IMR-90 (cell line): ENCODE measurements at regions not wholly inside any gene's neighbourhood (a gene's known extent, or its start where the extent isn't known, plus 50 kb on each side); places are given as distances from the start of the nearest gene placed in this dataset.

Source experiments
- ATAC-seq: fragments of 200-7000 bp; cut with Tn5 transposase; 2 replicates; pipeline ENCODE4 v1.9.1; 2020; ENCODE audit warnings: low read depth, mild to moderate bottlenecking, moderate library complexity
- BruUV-seq: library from RNA; stranded (reverse); fragments of 400-500 nt; replicated peaks from 2 replicates; lab custom pipeline; 2021; lab: Mats Ljungman, UMichigan
- CTCF ChIA-PET: fragments of 300-600 bp; formaldehyde crosslinking; extraction: SDS; loops from one replicate; lab custom pipeline; 2021; ENCODE audit warnings: antibody characterized with exemption; lab: Yijun Ruan, JAX
- POLR2A ChIA-PET: fragments of 300-600 bp; sonication (Branson Sonifier 250); formaldehyde crosslinking; loops from one replicate; lab custom pipeline; 2022; ENCODE audit warnings: antibody characterized with exemption; ENCODE audit not compliant: unreplicated experiment; lab: Charles Lee
- DNase-seq: peaks from one replicate; pipeline ENCODE4 v3.0.0; 2013
- H2AFZ ChIP-seq: replicated peaks from 2 replicates; pipeline ENCODE3; 2013; ENCODE audit warnings: low read length, mild to moderate bottlenecking; ENCODE audit not compliant: poor library complexity
- H2AK5ac ChIP-seq: 2 replicates; pipeline ENCODE4 v1.6.1; 2013; ENCODE audit warnings: low read depth, low read length, inconsistent platforms
- H2AK9ac ChIP-seq: replicated peaks from 2 replicates; pipeline ENCODE3; 2013; ENCODE audit warnings: mild to moderate bottlenecking, low read depth, low read length, moderate library complexity; ENCODE audit not compliant: poor library complexity
- H2BK120ac ChIP-seq: 2 replicates; pipeline ENCODE4 v1.6.1; 2013; ENCODE audit warnings: low read depth, low read length, inconsistent platforms
- H2BK15ac ChIP-seq: 3 replicates; pipeline ENCODE4 v1.6.1; 2013; ENCODE audit warnings: low read depth, low read length, inconsistent platforms
- H2BK20ac ChIP-seq: 2 replicates; pipeline ENCODE4 v1.6.1; 2013; ENCODE audit warnings: low read depth, mild to moderate bottlenecking, inconsistent platforms, low read length, moderate library complexity
- H2BK5ac ChIP-seq: 2 replicates; pipeline ENCODE4 v1.6.1; 2013; ENCODE audit warnings: mild to moderate bottlenecking, low read depth, low read length, inconsistent platforms; ENCODE audit not compliant: poor library complexity, severe bottlenecking
- H3K14ac ChIP-seq: replicated peaks from 2 replicates; pipeline ENCODE4 v1.6.1; 2013; ENCODE audit warnings: low read depth, low read length, inconsistent platforms
- H3K18ac ChIP-seq: 2 replicates; pipeline ENCODE4 v1.6.1; 2013; ENCODE audit warnings: low read depth, low read length, control low read depth
- H3K23ac ChIP-seq: 2 replicates; pipeline ENCODE4 v1.6.1; 2013; ENCODE audit warnings: low read depth, low read length, inconsistent platforms
- H3K27ac ChIP-seq: 2 replicates; pipeline ENCODE4 v1.5.1; 2013; ENCODE audit warnings: mild to moderate bottlenecking, control low read depth, low read length; ENCODE audit not compliant: insufficient read depth
- H3K27me3 ChIP-seq: 2 replicates; pipeline ENCODE4 v1.6.1; 2013; ENCODE audit warnings: low read length; ENCODE audit not compliant: control insufficient read depth, insufficient read depth
- H3K36me3 ChIP-seq: 2 replicates; pipeline ENCODE4 v1.6.1; 2013; ENCODE audit warnings: low read length, mixed read lengths; ENCODE audit not compliant: control insufficient read depth, insufficient read depth
- H3K4ac ChIP-seq: 2 replicates; pipeline ENCODE4 v1.6.1; 2013; ENCODE audit warnings: low read depth, low read length, inconsistent platforms
- H3K4me1 ChIP-seq: 2 replicates; pipeline ENCODE4 v1.6.1; 2013; ENCODE audit warnings: low read length, mixed read lengths; ENCODE audit not compliant: control insufficient read depth, insufficient read depth
- H3K4me2 ChIP-seq: 2 replicates; pipeline ENCODE4 v1.6.1; 2013; ENCODE audit warnings: low read depth, mild to moderate bottlenecking, control low read depth, low read length, moderate library complexity
- H3K4me3 ChIP-seq: 2 replicates; pipeline ENCODE4 v1.5.1; 2013; ENCODE audit warnings: low read depth, mild to moderate bottlenecking, control low read depth, low read length, moderate library complexity; ENCODE audit not compliant: insufficient read depth
- H3K56ac ChIP-seq: 2 replicates; pipeline ENCODE4 v1.6.1; 2013; ENCODE audit warnings: low read length, inconsistent platforms; ENCODE audit not compliant: insufficient read depth; ENCODE audit errors: extremely low read depth
- H3K79me1 ChIP-seq, 2 experiments: 2 replicates each; pipeline ENCODE4 v1.6.1; 2013; ENCODE audit warnings: low read length in 2 of 2, inconsistent platforms in 1 of 2, low read depth in 1 of 2
- H3K9ac ChIP-seq: 2 replicates; pipeline ENCODE4 v1.6.1; 2013; ENCODE audit warnings: low read depth, low read length, control low read depth
- H3K9me1 ChIP-seq: 2 replicates; pipeline ENCODE4 v1.6.1; 2013; ENCODE audit warnings: low read length, inconsistent platforms; ENCODE audit not compliant: insufficient read depth
- H3K9me3 ChIP-seq: 2 replicates; pipeline ENCODE4 v1.6.1; 2013; ENCODE audit warnings: low read length; ENCODE audit not compliant: control insufficient read depth, insufficient read depth
- H4K20me1 ChIP-seq: 2 replicates; pipeline ENCODE4 v1.6.1; 2013; ENCODE audit warnings: low read length, inconsistent platforms; ENCODE audit not compliant: insufficient read depth
- H4K5ac ChIP-seq: 2 replicates; pipeline ENCODE4 v1.6.1; 2013; ENCODE audit warnings: mild to moderate bottlenecking, low read depth, low read length, control low read depth
- H4K8ac ChIP-seq, 2 experiments: 2 replicates each; pipeline ENCODE4 v1.6.1; 2013; ENCODE audit warnings: low read depth in 2 of 2, low read length in 2 of 2, control low read depth in 1 of 2, inconsistent platforms in 1 of 2
- H4K91ac ChIP-seq: 2 replicates; pipeline ENCODE4 v1.6.1; 2013; ENCODE audit warnings: low read depth, low read length, inconsistent platforms; ENCODE audit not compliant: insufficient read depth
- BHLHE40 ChIP-seq: fragments of 150-350 bp; IDR thresholded peaks from 2 replicates; pipeline ENCODE4 v1.6.1; 2016; ENCODE audit warnings: mild to moderate bottlenecking, low read depth, low read length
- CEBPB ChIP-seq: IDR thresholded peaks from 2 replicates; pipeline ENCODE4 v1.6.1; 2012; ENCODE audit warnings: low read depth, low read length, improper control_type of control experiment
- CHD1 ChIP-seq: IDR thresholded peaks from 2 replicates; pipeline ENCODE4 v1.6.1; 2012; ENCODE audit warnings: low read depth, low read length, improper control_type of control experiment
- FOS ChIP-seq: fragments of 150-350 bp; IDR thresholded peaks from 2 replicates; pipeline ENCODE4 v1.6.1; 2016; ENCODE audit warnings: low read depth, low read length
- MAFK ChIP-seq: IDR thresholded peaks from 2 replicates; pipeline ENCODE4 v1.6.1; 2012; ENCODE audit warnings: low read depth, low read length, improper control_type of control experiment
- MAZ ChIP-seq: IDR thresholded peaks from 2 replicates; pipeline ENCODE4 v1.6.1; 2012; ENCODE audit warnings: low read depth, mild to moderate bottlenecking, low read length, improper control_type of control experiment, moderate library complexity, borderline replicate concordance
- MXI1 ChIP-seq: IDR thresholded peaks from 2 replicates; pipeline ENCODE4 v1.6.1; 2012; ENCODE audit warnings: low read depth, mild to moderate bottlenecking, low read length, moderate library complexity, borderline replicate concordance
- NFE2L2 ChIP-seq: fragments of 150-350 bp; IDR thresholded peaks from 2 replicates; pipeline ENCODE4 v1.6.1; 2016; ENCODE audit warnings: low read depth, mild to moderate bottlenecking, low read length
- POLR2A ChIP-seq: IDR thresholded peaks from 2 replicates; pipeline ENCODE4 v1.6.1; 2012; ENCODE audit warnings: mild to moderate bottlenecking, low read depth, low read length
- RAD21 ChIP-seq: IDR thresholded peaks from 2 replicates; pipeline ENCODE4 v1.6.1; 2012; ENCODE audit warnings: low read length, improper control_type of control experiment
- RCOR1 ChIP-seq: IDR thresholded peaks from 2 replicates; pipeline ENCODE4 v1.6.1; 2012; ENCODE audit warnings: mild to moderate bottlenecking, low read length, improper control_type of control experiment; ENCODE audit not compliant: insufficient replicate concordance
- RFX5 ChIP-seq: IDR thresholded peaks from 2 replicates; pipeline ENCODE4 v1.8.0; 2012; ENCODE audit warnings: low read depth, mild to moderate bottlenecking, low read length, moderate library complexity
- SMC3 ChIP-seq: fragments of 150-350 bp; IDR thresholded peaks from 2 replicates; pipeline ENCODE4 v1.6.1; 2016; ENCODE audit warnings: low read depth, mild to moderate bottlenecking, antibody characterized with exemption, low read length, moderate library complexity
- WGBS, 2 experiments: methylation state at CpG; one replicate each; pipeline versions ENCODE4 v1.1.5 to v1.1.7; 2013; ENCODE audit warnings: missing lambda C conversion rate in 2 of 2; ENCODE audit not compliant: insufficient read length in 1 of 2; ENCODE audit errors: extremely low coverage in 2 of 2; 5-methylcytosine and 5-hydroxymethylcytosine counted together
- dilution Hi-C: fragments of 300-500 bp; cut with HindIII; formaldehyde crosslinking; loops from one replicate; pipeline ENCODE4 v1.14.3; 2018; ENCODE audit warnings: low sequenced_read_pairs; ENCODE audit not compliant: unreplicated experiment
- in situ Hi-C: fragments of 300-500 bp; cut with MboI; formaldehyde crosslinking; loops from 3 replicates; pipeline ENCODE4 v1.14.3; 2019; ENCODE audit warnings: low sequenced_read_pairs, inconsistent platforms, mixed read lengths
- intact Hi-C: fragments of 100-400 bp; cut with micrococcal nuclease; formaldehyde crosslinking; loops from 2 replicates; pipeline ENCODE4 v1.10.0; 2022
- TF ChIP-seq, protein P1 (sequence below): fragments of 150-350 bp; IDR thresholded peaks from 2 replicates; pipeline ENCODE4 v1.6.1; 2016; ENCODE audit warnings: low read depth, mild to moderate bottlenecking, low read length, moderate library complexity, borderline replicate concordance
- TF ChIP-seq, protein P2 (sequence below): fragments of 150-350 bp; IDR thresholded peaks from 2 replicates; pipeline ENCODE4 v1.6.1; 2017; ENCODE audit warnings: mild to moderate bottlenecking, antibody characterized with exemption, low read length, low read depth
- TF ChIP-seq, protein P3 (sequence below): conservative IDR thresholded peaks from 2 replicates; pipeline ENCODE4 v1.5.1; 2012; ENCODE audit warnings: mild to moderate bottlenecking, low read depth, low read length, improper control_type of control experiment

DNA sequence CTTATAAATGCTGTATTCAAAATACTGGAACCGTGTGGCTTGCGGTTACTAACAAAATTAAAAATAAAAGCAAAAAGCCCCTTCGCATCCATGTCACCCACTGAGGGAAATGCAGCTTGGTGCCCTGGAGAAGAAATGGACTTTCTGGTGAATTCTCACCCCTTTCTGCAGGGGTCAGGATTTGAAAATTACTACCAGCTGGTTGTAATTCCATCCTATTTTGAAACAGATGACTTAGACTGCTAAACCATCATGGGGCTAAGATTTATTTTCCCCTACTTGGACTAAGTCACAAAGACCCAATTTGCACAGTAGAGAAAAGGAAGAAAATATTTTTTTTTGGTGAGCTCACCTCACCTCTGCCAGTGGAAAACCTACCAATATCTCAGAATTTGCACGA lies 111.4 kb upstream of the MYOCD start:
- Histone ChIP-seq H2BK20ac (no peak overlapping the region), H3K23ac (no peak overlapping the region), H3K4ac (no peak overlapping the region), H3K9me3 (no peaks in the 10 kb centered on the region), H2BK15ac (no peak overlapping the region), H3K36me3 (no peaks in the 10 kb centered on the region), H2AK9ac (no peak overlapping the region), H3K4me1 (peaks cover 2% of the 10 kb centered on the region; the same call in 1 of the 2 replicates), H3K27me3 (no peaks in the 10 kb centered on the region), H3K27ac (no peak overlapping the region), H3K18ac (no peak overlapping the region), H3K9ac (no peak overlapping the region), H3K4me3 (no peak overlapping the region), H4K20me1 (no peaks in the 10 kb centered on the region), H3K79me1 (0 out of 4 replicates have a peak, but pooled peaks cover 0 to 4% of the 10 kb centered on the region in 2 experiments), H4K8ac (no peak overlapping the region), H3K56ac (no peak overlapping the region), H2BK5ac (no peak overlapping the region), H2AK5ac (no peak overlapping the region), H4K91ac (no peak overlapping the region), H3K14ac (no peak overlapping the region), H3K9me1 (0 out of 2 replicates have a peak, but pooled peaks cover 2% of the 10 kb centered on the region), H4K5ac (no peak overlapping the region), H3K4me2 (no peak overlapping the region), H2BK120ac (no peak overlapping the region), H2AFZ (no peak overlapping the region)
- intact Hi-C loops (no loop called here), dilution Hi-C loops (no loop called here), in situ Hi-C loops (no loop called here)
- no TSS peak for BruUV-seq
- ATAC-seq: no peak
- TF ChIP-seq FOS (no peak), NFE2L2 (no peak), RFX5 (no peak), MXI1 (no peak), RAD21 (no peak), CEBPB (no peak), SMC3 (no peak), POLR2A (no peak), CHD1 (no peak), MAZ (no peak), BHLHE40 (no peak), RCOR1 (no peak), MAFK (no peak)
- TF ChIP-seq, protein P1, sequence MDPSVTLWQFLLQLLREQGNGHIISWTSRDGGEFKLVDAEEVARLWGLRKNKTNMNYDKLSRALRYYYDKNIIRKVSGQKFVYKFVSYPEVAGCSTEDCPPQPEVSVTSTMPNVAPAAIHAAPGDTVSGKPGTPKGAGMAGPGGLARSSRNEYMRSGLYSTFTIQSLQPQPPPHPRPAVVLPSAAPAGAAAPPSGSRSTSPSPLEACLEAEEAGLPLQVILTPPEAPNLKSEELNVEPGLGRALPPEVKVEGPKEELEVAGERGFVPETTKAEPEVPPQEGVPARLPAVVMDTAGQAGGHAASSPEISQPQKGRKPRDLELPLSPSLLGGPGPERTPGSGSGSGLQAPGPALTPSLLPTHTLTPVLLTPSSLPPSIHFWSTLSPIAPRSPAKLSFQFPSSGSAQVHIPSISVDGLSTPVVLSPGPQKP: no peak
- TF ChIP-seq, protein P2, sequence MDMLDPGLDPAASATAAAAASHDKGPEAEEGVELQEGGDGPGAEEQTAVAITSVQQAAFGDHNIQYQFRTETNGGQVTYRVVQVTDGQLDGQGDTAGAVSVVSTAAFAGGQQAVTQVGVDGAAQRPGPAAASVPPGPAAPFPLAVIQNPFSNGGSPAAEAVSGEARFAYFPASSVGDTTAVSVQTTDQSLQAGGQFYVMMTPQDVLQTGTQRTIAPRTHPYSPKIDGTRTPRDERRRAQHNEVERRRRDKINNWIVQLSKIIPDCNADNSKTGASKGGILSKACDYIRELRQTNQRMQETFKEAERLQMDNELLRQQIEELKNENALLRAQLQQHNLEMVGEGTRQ: no peak
- TF ChIP-seq, protein P3, sequence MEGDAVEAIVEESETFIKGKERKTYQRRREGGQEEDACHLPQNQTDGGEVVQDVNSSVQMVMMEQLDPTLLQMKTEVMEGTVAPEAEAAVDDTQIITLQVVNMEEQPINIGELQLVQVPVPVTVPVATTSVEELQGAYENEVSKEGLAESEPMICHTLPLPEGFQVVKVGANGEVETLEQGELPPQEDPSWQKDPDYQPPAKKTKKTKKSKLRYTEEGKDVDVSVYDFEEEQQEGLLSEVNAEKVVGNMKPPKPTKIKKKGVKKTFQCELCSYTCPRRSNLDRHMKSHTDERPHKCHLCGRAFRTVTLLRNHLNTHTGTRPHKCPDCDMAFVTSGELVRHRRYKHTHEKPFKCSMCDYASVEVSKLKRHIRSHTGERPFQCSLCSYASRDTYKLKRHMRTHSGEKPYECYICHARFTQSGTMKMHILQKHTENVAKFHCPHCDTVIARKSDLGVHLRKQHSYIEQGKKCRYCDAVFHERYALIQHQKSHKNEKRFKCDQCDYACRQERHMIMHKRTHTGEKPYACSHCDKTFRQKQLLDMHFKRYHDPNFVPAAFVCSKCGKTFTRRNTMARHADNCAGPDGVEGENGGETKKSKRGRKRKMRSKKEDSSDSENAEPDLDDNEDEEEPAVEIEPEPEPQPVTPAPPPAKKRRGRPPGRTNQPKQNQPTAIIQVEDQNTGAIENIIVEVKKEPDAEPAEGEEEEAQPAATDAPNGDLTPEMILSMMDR: no peak
- ChIA-PET CTCF (interaction anchor here (1.3 kb wide), 1 partner anchor 9 kb away, joined by 7 read pairs; no protein-coding TSS in a partner anchor), POLR2A (no interaction called here)
- DNase-seq: no peak
- WGBS, 2 experiments: no CpG with 5 or more reads among the region's 4 CpGs
